GM12872 (cell line): ENCODE measurements at regions not wholly inside any gene's neighbourhood (a gene's known extent, or its start where the extent isn't known, plus 50 kb on each side); places are given as distances from the start of the nearest gene placed in this dataset.

ENCODE experiments used
- CTCF ChIP-seq: IDR thresholded peaks from 3 replicates; pipeline ENCODE4 v1.5.1; 2011; ENCODE audit warnings: low read depth, mild to moderate bottlenecking, low read length, moderate library complexity; ENCODE audit not compliant: insufficient read depth

GRCh38 chr3:157581956-157582636 is 78.9 kb upstream of the VEPH1 start:
- 0 out of 3 replicates have a peak, but pooled peaks have one; percentile 9 for TF ChIP-seq CTCF

- TF ChIP-seq CTCF: no peak
Observed at GRCh38 chr3:157581371-157581770, 78.2 kb upstream of the VEPH1 start.

GRCh38 chr3:157578181-157578580 is 75.0 kb upstream of the VEPH1 start:
- TF ChIP-seq CTCF: no peak

- TF ChIP-seq CTCF: no peak
Observed at GRCh38 chr3:157574531-157574930, 71.3 kb upstream of the VEPH1 start.

GRCh38 chr3:157573780-157574378 is 70.7 kb upstream of the VEPH1 start:
- TF ChIP-seq CTCF: no peak

GRCh38 chr3:157573281-157573680 is 70.1 kb upstream of the VEPH1 start:
- no peak for TF ChIP-seq CTCF

- peak; percentile 80 for TF ChIP-seq CTCF
Observed at GRCh38 chr3:157572559-157573270, 69.5 kb upstream of the VEPH1 start.
